GM12891 (cell line): ENCODE measurements at regions not wholly inside any gene's neighbourhood (a gene's known extent, or its start where the extent isn't known, plus 50 kb on each side); places are given as distances from the start of the nearest gene placed in this dataset.

Experiments
- DNase-seq: peaks from one replicate; pipeline ENCODE4 v3.0.0; 2011; ENCODE audit warnings: low spot score; ENCODE audit not compliant: insufficient read length
- FAIRE-seq: peaks from 2 replicates; lab custom pipeline; 2011; peaks lifted over from hg19 to GRCh38; lab: Jason Lieb, UNC
- PAX5 ChIP-seq: IDR thresholded peaks from 2 replicates; pipeline ENCODE4 v1.6.1; 2011; ENCODE audit warnings: low read length, moderate library complexity, mild to moderate bottlenecking; ENCODE audit not compliant: insufficient read depth, severe bottlenecking
- POLR2A ChIP-seq: IDR thresholded peaks from 2 replicates; pipeline ENCODE4 v1.6.1; 2011; ENCODE audit warnings: low read depth, low read length, control low read depth
- POLR2AphosphoS5 ChIP-seq: IDR thresholded peaks from 2 replicates; pipeline ENCODE4 v1.6.1; 2011; ENCODE audit warnings: low read depth, low read length, control low read depth
- POU2F2 ChIP-seq: IDR thresholded peaks from 2 replicates; pipeline ENCODE4 v1.6.1; 2011; ENCODE audit warnings: low read depth, mild to moderate bottlenecking, control low read depth, low read length, moderate library complexity
- SPI1 ChIP-seq: IDR thresholded peaks from 2 replicates; pipeline ENCODE4 v1.6.1; 2011; ENCODE audit warnings: low read depth, low read length, control low read depth
- TAF1 ChIP-seq: IDR thresholded peaks from 2 replicates; pipeline ENCODE4 v1.6.1; 2011; ENCODE audit warnings: low read depth, low read length, control low read depth

- FAIRE-seq (no peak), DNase-seq (no peak)
- no peak for TF ChIP-seq POLR2A
- no peak for TF ChIP-seq PAX5
- no peak for TF ChIP-seq TAF1
- no peak for TF ChIP-seq POU2F2
- no peak for TF ChIP-seq SPI1
- no peak for TF ChIP-seq POLR2AphosphoS5
Measured at GRCh38 chr7:69134316-69134715, 464.0 kb upstream of the AUTS2 start.

GRCh38 chr7:69147631-69148030, 450.6 kb upstream of the AUTS2 start:
- no peak for FAIRE-seq
- DNase-seq: no peak
- TF ChIP-seq POLR2AphosphoS5 (no peak), PAX5 (no peak), SPI1 (no peak)

DNA sequence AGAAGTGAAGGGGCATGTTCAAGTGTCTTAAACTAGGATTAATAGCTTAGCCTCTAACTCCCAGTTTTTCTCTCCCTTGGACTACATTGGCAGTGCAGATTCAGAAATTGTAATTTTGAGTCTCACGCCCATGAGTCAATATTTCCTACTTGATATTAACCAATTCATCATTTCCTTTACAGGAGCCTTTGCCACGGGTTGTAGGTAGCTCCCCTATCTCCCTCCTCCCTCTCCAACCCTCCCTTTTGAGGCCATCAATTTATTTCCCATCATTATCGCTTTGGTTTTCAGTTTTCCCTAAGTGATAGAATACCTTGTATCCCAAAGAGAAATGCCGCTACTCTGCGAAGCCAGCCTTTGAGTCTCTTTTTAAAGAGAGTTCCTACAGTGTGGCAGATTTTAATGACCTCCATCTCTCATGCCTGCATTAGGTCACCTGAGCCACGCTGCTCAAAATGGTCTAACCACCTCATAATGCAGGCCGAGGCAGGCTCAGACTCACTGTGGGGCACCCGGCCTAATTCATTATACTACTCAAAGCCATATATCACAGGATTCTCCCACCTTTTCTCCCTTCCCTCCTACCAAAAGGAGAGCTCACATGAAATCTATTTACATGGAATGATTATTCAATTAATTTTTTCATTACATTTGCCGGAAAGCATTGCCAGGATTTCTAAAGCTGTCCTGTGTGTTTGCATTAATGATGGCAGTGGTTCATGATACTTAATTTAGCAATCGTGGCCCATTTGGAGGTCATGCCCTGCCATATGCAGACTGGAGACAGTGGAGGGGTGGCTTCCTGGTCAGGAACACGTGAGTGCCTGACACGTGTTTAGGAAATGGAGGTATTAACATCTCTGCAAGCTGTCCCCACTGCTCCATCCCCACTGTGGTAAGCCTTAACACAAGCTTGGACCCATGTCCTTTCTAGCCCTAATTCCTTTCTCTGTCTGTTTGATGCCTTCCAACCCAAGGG, 448.2 kb upstream of the AUTS2 start:
- FAIRE-seq (no peak), DNase-seq (no peak)
- TF ChIP-seq PAX5 (no peak), POLR2A (no peak), TAF1 (no peak), POLR2AphosphoS5 (no peak), SPI1 (no peak), POU2F2 (no peak)

- no peak for DNase-seq
- no peak for FAIRE-seq
- no peak for TF ChIP-seq POLR2AphosphoS5
Measured at GRCh38 chr7:69162326-69162725, 435.9 kb upstream of the AUTS2 start.

DNA sequence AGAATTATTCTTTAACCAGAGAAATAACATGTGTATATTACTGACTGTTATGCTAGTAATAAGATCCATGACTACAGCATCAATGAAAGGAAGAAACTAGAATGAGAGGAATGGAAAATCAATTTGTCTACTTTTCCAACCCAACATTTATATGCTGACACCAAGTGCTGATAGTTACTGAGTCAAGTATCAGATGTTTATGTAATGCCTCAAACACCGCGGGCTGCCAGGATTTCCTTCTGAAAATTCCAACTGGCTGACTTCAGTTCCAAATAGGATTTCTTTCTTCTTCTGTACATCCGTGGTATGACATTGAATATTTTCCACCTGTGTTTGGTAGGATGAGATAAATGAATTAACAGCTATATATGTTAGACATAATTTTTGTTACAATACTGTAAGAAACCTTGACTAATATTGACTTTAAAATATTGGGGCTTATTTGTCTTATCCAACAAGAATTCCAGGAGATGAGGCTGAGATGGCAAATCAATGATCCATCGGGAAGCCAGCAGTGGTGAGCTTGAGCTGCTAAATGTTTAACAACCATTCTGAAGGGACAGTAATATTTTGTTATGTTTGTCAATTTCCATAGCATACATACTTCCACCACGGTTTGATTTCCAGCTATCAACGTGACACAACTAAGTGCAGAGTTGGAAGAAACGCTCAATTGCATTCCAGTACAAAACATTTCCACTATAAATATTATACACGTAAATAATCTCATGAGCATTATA, 435.2 kb upstream of the AUTS2 start:
- DNase-seq: no peak
- FAIRE-seq: no peak
- TF ChIP-seq SPI1 (no peak), TAF1 (no peak), POU2F2 (no peak), PAX5 (no peak), POLR2A (no peak), POLR2AphosphoS5 (no peak)

DNA sequence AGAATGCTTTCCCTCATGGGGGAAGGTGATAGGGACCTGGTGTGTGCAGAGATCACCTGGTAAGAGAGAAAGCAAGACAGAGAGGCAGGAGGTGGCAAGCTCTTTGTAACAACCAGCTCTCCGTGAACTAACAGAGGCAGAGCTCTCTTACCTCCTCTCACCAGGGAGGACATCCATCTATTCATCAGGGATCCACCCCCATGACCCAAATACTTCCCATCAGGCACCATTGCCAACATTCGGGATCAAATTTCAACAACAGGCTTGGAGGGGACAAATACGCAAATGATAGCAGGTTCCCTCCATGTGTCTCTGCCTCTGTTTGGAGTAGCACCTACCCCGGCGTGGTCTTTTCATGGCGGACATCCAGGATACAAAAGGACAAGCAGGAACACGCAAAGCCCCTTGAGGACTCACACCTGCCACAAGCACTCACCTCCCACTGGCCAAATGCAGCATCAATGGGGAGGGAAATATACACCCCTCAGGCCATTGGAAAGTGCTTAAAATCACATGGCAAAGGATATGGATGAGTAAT, 431.2 kb upstream of the AUTS2 start:
- DNase-seq (no peak), FAIRE-seq (no peak)
- TF ChIP-seq POLR2AphosphoS5: no peak
- no peak for TF ChIP-seq PAX5
- no peak for TF ChIP-seq POLR2A
- no peak for TF ChIP-seq SPI1
- TF ChIP-seq POU2F2: no peak
- no peak for TF ChIP-seq TAF1

DNA sequence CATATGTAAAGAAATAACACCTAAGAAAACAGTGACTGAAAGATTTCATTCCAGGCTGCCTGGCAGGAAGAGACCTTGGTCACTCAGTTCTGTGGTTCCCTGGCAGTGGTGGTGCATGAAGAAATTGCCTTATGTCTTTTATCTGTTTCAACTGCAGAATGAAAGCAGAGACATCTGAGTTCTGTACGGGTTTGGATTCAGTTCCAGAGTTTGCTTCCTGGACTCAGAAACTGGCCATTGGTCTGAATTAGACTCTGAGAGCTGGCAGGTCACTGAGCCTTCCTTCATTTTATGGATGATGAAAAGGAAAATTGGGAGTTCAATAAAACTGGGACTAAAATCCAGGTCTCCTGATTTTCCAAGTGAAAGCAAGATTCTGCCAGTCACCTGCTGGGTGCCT, 428.9 kb upstream of the AUTS2 start:
- no peak for DNase-seq
- FAIRE-seq: no peak
- TF ChIP-seq SPI1: no peak
- TF ChIP-seq TAF1: no peak
- TF ChIP-seq POU2F2: no peak
- no peak for TF ChIP-seq POLR2AphosphoS5
- TF ChIP-seq PAX5: no peak

- DNase-seq (no peak), FAIRE-seq (no peak)
- TF ChIP-seq POLR2AphosphoS5: no peak
- no peak for TF ChIP-seq SPI1
- no peak for TF ChIP-seq TAF1
- no peak for TF ChIP-seq POLR2A
- no peak for TF ChIP-seq POU2F2
- no peak for TF ChIP-seq PAX5
Measured at GRCh38 chr7:69172357-69173077, 425.8 kb upstream of the AUTS2 start.

DNA sequence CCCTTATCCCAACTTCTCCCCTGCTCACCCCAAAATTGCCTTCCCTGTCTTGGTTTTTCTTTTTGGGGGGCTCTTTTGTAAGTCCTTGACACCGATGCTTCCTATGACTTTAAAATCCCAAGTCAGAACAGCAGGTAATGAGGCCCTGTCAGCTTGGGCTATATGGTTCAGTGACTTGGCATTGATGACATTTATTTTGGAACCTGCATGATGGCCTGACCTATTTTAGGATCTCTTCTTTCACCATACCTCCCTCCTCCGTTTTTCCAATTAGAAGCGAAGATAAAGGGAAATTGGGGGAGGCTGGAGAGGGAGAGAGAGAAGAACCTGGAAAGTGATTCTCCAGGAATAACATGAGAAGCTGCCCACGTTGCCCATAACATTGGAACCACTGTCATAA, 424.9 kb upstream of the AUTS2 start:
- FAIRE-seq: no peak
- TF ChIP-seq POLR2AphosphoS5: no peak
- TF ChIP-seq TAF1: no peak
- no peak for TF ChIP-seq SPI1
- no peak for TF ChIP-seq POLR2A
- no peak for TF ChIP-seq PAX5
- TF ChIP-seq POU2F2: no peak
- no peak for DNase-seq
